Endodermal cell (in vitro differentiated cells): ENCODE measurements at regions not wholly inside any gene's neighbourhood (a gene's known extent, or its start where the extent isn't known, plus 50 kb on each side); places are given as distances from the start of the nearest gene placed in this dataset.

Source experiments
- DNase-seq: peaks from one replicate; pipeline ENCODE4 v3.0.0-alpha.2; 2017
- H3K27ac ChIP-seq: 2 replicates; pipeline ENCODE4 v1.5.1; 2013; ENCODE audit warnings: mild to moderate bottlenecking, low read depth, low read length, moderate library complexity
- H3K27me3 ChIP-seq: 2 replicates; pipeline ENCODE4 v1.6.1; 2013; ENCODE audit warnings: mild to moderate bottlenecking, low read length, moderate library complexity; ENCODE audit not compliant: insufficient read depth, control insufficient read depth, poor library complexity, severe bottlenecking
- H3K36me3 ChIP-seq: 2 replicates; pipeline ENCODE4 v1.7.0; 2013; ENCODE audit warnings: mild to moderate bottlenecking, low read length, moderate library complexity; ENCODE audit not compliant: control insufficient read depth, insufficient read depth
- H3K4me1 ChIP-seq: one replicate; pipeline ENCODE4 v1.7.0; 2013; ENCODE audit warnings: low read length; ENCODE audit not compliant: control insufficient read depth, insufficient read depth
- H3K4me3 ChIP-seq: 2 replicates; pipeline ENCODE4 v1.5.1; 2013; ENCODE audit warnings: mild to moderate bottlenecking, low read length, moderate library complexity
- H3K9ac ChIP-seq: 2 replicates; pipeline ENCODE4 v1.6.1; 2013; ENCODE audit warnings: mild to moderate bottlenecking, low read length, moderate library complexity; ENCODE audit not compliant: poor library complexity, severe bottlenecking; ENCODE audit errors: extremely low read depth
- H3K9me3 ChIP-seq: 2 replicates; pipeline ENCODE4 v1.6.1; 2013; ENCODE audit warnings: mild to moderate bottlenecking, low read length, moderate library complexity; ENCODE audit not compliant: control insufficient read depth
- H3K27ac Mint-ChIP-seq: 2 replicates; pipeline ENCODE4 v1.8.0; 2020; ENCODE audit warnings: mixed read lengths
- H3K27me3 Mint-ChIP-seq: 2 replicates; pipeline ENCODE4 v1.8.0; 2021; ENCODE audit warnings: mild to moderate bottlenecking, mixed read lengths; ENCODE audit not compliant: insufficient read depth
- H3K36me3 Mint-ChIP-seq: 2 replicates; pipeline ENCODE4 v1.8.0; 2020; ENCODE audit warnings: low read depth, mixed read lengths
- H3K4me1 Mint-ChIP-seq: 2 replicates; pipeline ENCODE4 v1.8.0; 2020; ENCODE audit warnings: mixed read lengths
- H3K4me3 Mint-ChIP-seq: 2 replicates; pipeline ENCODE4 v1.8.0; 2020; ENCODE audit warnings: mild to moderate bottlenecking, moderate library complexity, mixed read lengths
- H3K9me3 Mint-ChIP-seq: 2 replicates; pipeline ENCODE4 v1.8.0; 2020; ENCODE audit warnings: mild to moderate bottlenecking, mixed read lengths
- WGBS, 2 experiments: methylation state at CpG; one replicate each; pipeline versions ENCODE4 v1.1.5 to v1.1.7; 2013; ENCODE audit warnings: missing lambda C conversion rate in 2 of 2, mixed read lengths in 1 of 2; ENCODE audit not compliant: insufficient coverage in 1 of 2, insufficient read length in 1 of 2; 5-methylcytosine and 5-hydroxymethylcytosine counted together
- TF ChIP-seq, protein P1 (sequence below): fragments of 200-600 bp; sonication (generic); conservative IDR thresholded peaks from 2 replicates; pipeline ENCODE4 v1.5.0; 2021; ENCODE audit warnings: antibody characterized with exemption, mild to moderate bottlenecking

DNA sequence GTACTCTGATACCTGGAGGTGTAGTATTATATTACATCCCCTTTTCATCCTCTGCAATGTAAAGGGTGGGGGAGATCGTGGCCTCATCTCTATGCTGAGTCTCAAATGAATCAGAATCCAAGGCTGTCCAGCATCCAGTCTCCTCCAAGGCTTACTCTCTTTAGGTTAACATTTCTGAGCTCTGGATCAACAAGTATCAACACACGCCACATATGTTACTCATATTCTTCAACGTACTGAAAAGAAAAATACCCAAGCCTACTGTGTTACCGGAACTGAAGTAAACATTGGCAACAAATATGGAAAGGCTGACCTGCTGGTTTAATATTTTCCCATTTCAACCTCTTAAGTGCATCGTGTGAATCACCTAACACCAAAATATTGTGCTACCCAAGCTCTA lies 241.8 kb downstream of the GAS1 start:
- DNase-seq = no peak
- Histone ChIP-seq H3K4me1 (no peaks in the 10 kb centered on the region), H3K9me3 (no peaks in the 10 kb centered on the region), H3K36me3 (no peaks in the 10 kb centered on the region), H3K4me3 (no peak overlapping the region), H3K27ac (no peak overlapping the region), H3K9ac (no peak overlapping the region), H3K27me3 (no peaks in the 10 kb centered on the region)
- H3K36me3 Mint-ChIP-seq = no peaks in the 10 kb centered on the region
- TF ChIP-seq, protein P1, sequence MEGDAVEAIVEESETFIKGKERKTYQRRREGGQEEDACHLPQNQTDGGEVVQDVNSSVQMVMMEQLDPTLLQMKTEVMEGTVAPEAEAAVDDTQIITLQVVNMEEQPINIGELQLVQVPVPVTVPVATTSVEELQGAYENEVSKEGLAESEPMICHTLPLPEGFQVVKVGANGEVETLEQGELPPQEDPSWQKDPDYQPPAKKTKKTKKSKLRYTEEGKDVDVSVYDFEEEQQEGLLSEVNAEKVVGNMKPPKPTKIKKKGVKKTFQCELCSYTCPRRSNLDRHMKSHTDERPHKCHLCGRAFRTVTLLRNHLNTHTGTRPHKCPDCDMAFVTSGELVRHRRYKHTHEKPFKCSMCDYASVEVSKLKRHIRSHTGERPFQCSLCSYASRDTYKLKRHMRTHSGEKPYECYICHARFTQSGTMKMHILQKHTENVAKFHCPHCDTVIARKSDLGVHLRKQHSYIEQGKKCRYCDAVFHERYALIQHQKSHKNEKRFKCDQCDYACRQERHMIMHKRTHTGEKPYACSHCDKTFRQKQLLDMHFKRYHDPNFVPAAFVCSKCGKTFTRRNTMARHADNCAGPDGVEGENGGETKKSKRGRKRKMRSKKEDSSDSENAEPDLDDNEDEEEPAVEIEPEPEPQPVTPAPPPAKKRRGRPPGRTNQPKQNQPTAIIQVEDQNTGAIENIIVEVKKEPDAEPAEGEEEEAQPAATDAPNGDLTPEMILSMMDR = no peak
- H3K27me3 Mint-ChIP-seq = no peaks in the 10 kb centered on the region
- 91 to 96% methylated on average over 4 to 5 of the region's 5 CpGs for WGBS, 2 experiments
- H3K9me3 Mint-ChIP-seq = no peaks in the 10 kb centered on the region
- H3K4me3 Mint-ChIP-seq = no peak overlapping the region
- no peak overlapping the region for H3K27ac Mint-ChIP-seq
- H3K4me1 Mint-ChIP-seq = no peaks in the 10 kb centered on the region

DNA sequence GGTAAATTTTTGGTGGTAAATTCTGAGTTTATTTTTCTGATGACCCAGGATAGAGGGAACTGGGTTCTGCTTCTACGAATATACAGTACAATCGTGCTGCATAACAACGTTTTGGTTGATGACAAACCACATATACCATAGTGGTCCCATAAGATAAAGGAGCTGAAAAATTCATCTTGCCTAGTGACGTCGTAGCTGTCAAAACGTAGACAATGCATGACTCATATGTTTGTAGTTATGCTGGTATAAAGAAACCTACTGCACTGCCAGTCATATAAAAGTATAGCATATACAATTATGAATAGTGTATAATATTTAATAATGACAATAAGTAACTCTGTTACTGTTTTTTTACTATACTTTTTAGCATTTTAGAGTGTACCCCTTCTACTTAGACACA lies 244.0 kb downstream of the GAS1 start:
- no peaks in the 10 kb centered on the region for H3K27me3 Mint-ChIP-seq

DNA sequence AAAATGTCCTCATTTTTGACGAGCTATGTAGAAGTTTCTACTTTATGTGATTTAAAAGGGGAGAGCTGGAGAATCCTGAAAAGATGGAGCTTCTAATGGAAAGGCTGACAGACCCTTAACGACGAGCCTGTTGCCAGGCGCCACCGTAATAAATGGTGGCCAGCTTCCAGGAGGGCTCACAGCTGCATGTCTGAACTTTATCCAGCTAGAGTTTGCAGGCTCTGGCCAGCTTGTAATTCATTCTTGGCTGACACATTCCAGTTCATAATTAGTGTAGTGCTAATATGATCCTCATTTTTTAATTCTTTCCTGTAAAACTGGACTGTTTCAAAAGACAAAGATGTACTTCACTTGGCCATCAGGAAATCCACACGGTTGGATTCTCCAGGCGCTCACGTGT lies 246.7 kb downstream of the GAS1 start:
- no peak for DNase-seq
- WGBS, 2 experiments = 86 to 93% methylated on average over 5 to 8 of the region's 8 CpGs
- Mint-ChIP-seq H3K27me3 (no peaks in the 10 kb centered on the region), H3K9me3 (no peaks in the 10 kb centered on the region), H3K4me1 (no peaks in the 10 kb centered on the region), H3K27ac (no peak overlapping the region), H3K36me3 (no peaks in the 10 kb centered on the region), H3K4me3 (no peak overlapping the region)
- no peaks in the 10 kb centered on the region for H3K4me1 ChIP-seq
- no peaks in the 10 kb centered on the region for H3K27me3 ChIP-seq
- no peaks in the 10 kb centered on the region for H3K36me3 ChIP-seq
- H3K27ac ChIP-seq = peak overlapping the region; percentile 21
- H3K9ac ChIP-seq = no peak overlapping the region
- TF ChIP-seq, protein P1 = no peak
- no peaks in the 10 kb centered on the region for H3K9me3 ChIP-seq
- H3K4me3 ChIP-seq = no peak overlapping the region

More for the DNA sequence above, 244.0 kb downstream of the GAS1 start:
- TF ChIP-seq, protein P1 = no peak
- Mint-ChIP-seq H3K4me1 (no peaks in the 10 kb centered on the region), H3K36me3 (no peaks in the 10 kb centered on the region), H3K4me3 (no peak overlapping the region), H3K9me3 (no peaks in the 10 kb centered on the region), H3K27ac (no peak overlapping the region)
- Histone ChIP-seq H3K4me3 (no peak overlapping the region), H3K36me3 (no peaks in the 10 kb centered on the region), H3K27ac (no peak overlapping the region), H3K4me1 (no peaks in the 10 kb centered on the region), H3K27me3 (no peaks in the 10 kb centered on the region), H3K9ac (no peak overlapping the region), H3K9me3 (no peaks in the 10 kb centered on the region)
- DNase-seq = no peak
- 62 to 78% methylated on average over 3 to 6 of the region's 6 CpGs for WGBS, 2 experiments
